GM23338 (cell line): ENCODE measurements at regions not wholly inside any gene's neighbourhood (a gene's known extent, or its start where the extent isn't known, plus 50 kb on each side); places are given as distances from the start of the nearest gene placed in this dataset.

Experiments
- CREB1 ChIP-seq: fragments of 250-450 bp; sonication (Bioruptor Pico); IDR thresholded peaks from 2 replicates; pipeline ENCODE4 v1.5.0; 2020; ENCODE audit warnings: low read depth, mild to moderate bottlenecking, moderate library complexity
- CTCF ChIP-seq, 2 experiments: fragments of 200-600 bp in 1 of 2; sonication (generic) in 1 of 2; conservative IDR thresholded peaks; 2 replicates each; pipeline versions ENCODE4 v1.5.1 to v1.6.1; 2016 to 2017; ENCODE audit warnings: antibody characterized with exemption in 2 of 2, low read depth in 2 of 2, mild to moderate bottlenecking in 2 of 2, moderate library complexity in 1 of 2
- EZH2 ChIP-seq: fragments of 200-600 bp; sonication (generic); IDR thresholded peaks from one replicate; pipeline ENCODE4 v1.8.0; 2017; ENCODE audit warnings: antibody characterized with exemption, mild to moderate bottlenecking, low read depth; ENCODE audit not compliant: unreplicated experiment
- POLR2AphosphoS5 ChIP-seq: IDR thresholded peaks from 2 replicates; pipeline ENCODE4 v1.6.1; 2016; ENCODE audit warnings: antibody characterized with exemption, low read depth
- REST ChIP-seq: IDR thresholded peaks from one replicate; pipeline ENCODE4 v1.6.1; 2018; ENCODE audit warnings: antibody characterized with exemption; ENCODE audit not compliant: unreplicated experiment

GRCh38 chr16:85190572-85190971 lies 78.3 kb upstream of the CIBAR2 start:
- TF ChIP-seq CTCF (conservative IDR thresholded peaks at IDR 0.05; ENCODE audit: low read depth in 2 of 2) (no peak), REST (no peak), EZH2 (no peak), POLR2AphosphoS5 (no peak), CREB1 (no peak)
